SU-DHL-6 (cell line): ENCODE measurements at regions not wholly inside any gene's neighbourhood (a gene's known extent, or its start where the extent isn't known, plus 50 kb on each side); places are given as distances from the start of the nearest gene placed in this dataset.

Experiments
- H2AFZ ChIP-seq: fragments of 200-600 bp; sonication (generic); 2 replicates; pipeline ENCODE4 v1.6.1; 2014; ENCODE audit warnings: low read depth, mild to moderate bottlenecking, moderate library complexity, mixed read lengths, antibody characterized with exemption, low read length; ENCODE audit not compliant: severe bottlenecking
- H3F3A ChIP-seq: fragments of 200-600 bp; shearing (Covaris generic); 2 replicates; pipeline ENCODE4 v1.6.0; 2016; ENCODE audit warnings: antibody characterized with exemption, mild to moderate bottlenecking; ENCODE audit not compliant: insufficient read depth
- H3K27ac ChIP-seq: fragments of 200-600 bp; sonication (generic); 2 replicates; pipeline ENCODE4 v1.5.1; 2016; ENCODE audit warnings: low read depth, mild to moderate bottlenecking, low read length, moderate library complexity, mixed read lengths
- H3K27me3 ChIP-seq: fragments of 200-600 bp; sonication (generic), shearing (Covaris generic); 2 replicates; pipeline ENCODE4 v1.6.0; 2014; ENCODE audit warnings: mild to moderate bottlenecking, low read length
- H3K36me3 ChIP-seq: fragments of 200-600 bp; sonication (generic); 2 replicates; pipeline ENCODE4 v1.6.1; 2014; ENCODE audit warnings: mild to moderate bottlenecking, low read length, mixed read lengths
- H3K4me2 ChIP-seq: fragments of 300-600, 200-600 bp; shearing (Covaris generic), sonication (generic); 2 replicates; pipeline ENCODE4 v1.6.0; 2014; ENCODE audit warnings: low read length, low read depth, mild to moderate bottlenecking; ENCODE audit not compliant: poor library complexity, severe bottlenecking
- H3K4me3 ChIP-seq: fragments of 200-600 bp; sonication (generic); 2 replicates; pipeline ENCODE4 v1.5.1; 2014; ENCODE audit warnings: antibody characterized with exemption, low read length, mild to moderate bottlenecking, mixed read lengths; ENCODE audit not compliant: insufficient read depth, poor library complexity, severe bottlenecking
- H3K79me2 ChIP-seq: fragments of 200-600 bp; sonication (generic); 2 replicates; pipeline ENCODE4 v1.6.1; 2014; ENCODE audit warnings: mild to moderate bottlenecking, low read length, moderate library complexity; ENCODE audit not compliant: insufficient read depth
- H3K9ac ChIP-seq: fragments of 200-600 bp; sonication (generic); 2 replicates; pipeline ENCODE4 v1.7.0; 2014; ENCODE audit warnings: mild to moderate bottlenecking, low read length
- H3K9me2 ChIP-seq: fragments of 200-600 bp; sonication (generic); replicated peaks from 2 replicates; pipeline ENCODE4 v1.6.1; 2014; ENCODE audit warnings: low read length; ENCODE audit not compliant: insufficient read depth
- H3K9me3 ChIP-seq: fragments of 200-600 bp; sonication (generic); 2 replicates; pipeline ENCODE4 v1.6.1; 2014; ENCODE audit warnings: low read length, mixed read lengths; ENCODE audit not compliant: insufficient read depth
- H4K20me1 ChIP-seq: fragments of 200-600 bp; sonication (generic); 2 replicates; pipeline ENCODE4 v1.6.1; 2014; ENCODE audit warnings: low read depth, mild to moderate bottlenecking, antibody characterized with exemption, low read length, moderate library complexity, mixed read lengths
- CTCF ChIP-seq: fragments of 200-600 bp; sonication (generic); IDR thresholded peaks from one replicate; pipeline ENCODE4 v1.5.1; 2017; ENCODE audit warnings: antibody characterized with exemption, mild to moderate bottlenecking, low read length, moderate library complexity; ENCODE audit not compliant: insufficient read depth, poor library complexity, severe bottlenecking
- EZH2phosphoT487 ChIP-seq: fragments of 200-600 bp; sonication (generic), shearing (Covaris generic); conservative IDR thresholded peaks from 2 replicates; pipeline ENCODE4 v1.6.1; 2018; ENCODE audit warnings: mild to moderate bottlenecking, antibody characterized with exemption, low read length, moderate library complexity, mixed read lengths

GRCh38 chr16:85526185-85526974 is 86.7 kb upstream of the GSE1 start:
- Histone ChIP-seq H3K36me3 (no peaks in the 10 kb centered on the region), H3K9me2 (no peaks in the 10 kb centered on the region), H4K20me1 (no peaks in the 10 kb centered on the region), H3K9me3 (no peaks in the 10 kb centered on the region), H2AFZ (no peak overlapping the region), H3K9ac (no peak overlapping the region), H3K79me2 (no peaks in the 10 kb centered on the region), H3F3A (no peaks in the 10 kb centered on the region), H3K4me2 (no peak overlapping the region), H3K27ac (no peak overlapping the region), H3K4me3 (no peak overlapping the region), H3K27me3 (no peaks in the 10 kb centered on the region)
- no peak for TF ChIP-seq CTCF
- TF ChIP-seq EZH2phosphoT487: no peak

GRCh38 chr16:85527042-85527766 is 85.9 kb upstream of the GSE1 start:
- no peaks in the 10 kb centered on the region for H3K79me2 ChIP-seq
- no peak overlapping the region for H3K4me3 ChIP-seq
- H3K9me3 ChIP-seq: no peaks in the 10 kb centered on the region
- no peak overlapping the region for H3K9ac ChIP-seq
- no peak overlapping the region for H3K27ac ChIP-seq
- H3F3A ChIP-seq: no peaks in the 10 kb centered on the region
- no peak overlapping the region for H3K4me2 ChIP-seq
- H3K9me2 ChIP-seq: no peaks in the 10 kb centered on the region
- no peak for TF ChIP-seq EZH2phosphoT487
- no peak for TF ChIP-seq CTCF
- no peak overlapping the region for H2AFZ ChIP-seq
- no peaks in the 10 kb centered on the region for H4K20me1 ChIP-seq
- no peaks in the 10 kb centered on the region for H3K36me3 ChIP-seq
- H3K27me3 ChIP-seq: no peaks in the 10 kb centered on the region

- no peaks in the 10 kb centered on the region for H3K79me2 ChIP-seq
- H3F3A ChIP-seq: no peaks in the 10 kb centered on the region
- H3K27ac ChIP-seq: no peak overlapping the region
- no peaks in the 10 kb centered on the region for H3K9me2 ChIP-seq
- H3K4me2 ChIP-seq: no peak overlapping the region
- no peak overlapping the region for H2AFZ ChIP-seq
- H3K36me3 ChIP-seq: no peaks in the 10 kb centered on the region
- no peaks in the 10 kb centered on the region for H4K20me1 ChIP-seq
- no peaks in the 10 kb centered on the region for H3K9me3 ChIP-seq
- no peak overlapping the region for H3K4me3 ChIP-seq
- TF ChIP-seq CTCF (no peak), EZH2phosphoT487 (no peak)
- H3K9ac ChIP-seq: no peak overlapping the region
- H3K27me3 ChIP-seq: no peaks in the 10 kb centered on the region
These were observed 85.3 kb upstream of the GSE1 start for GRCh38 chr16:85527767-85528297.
